ENCODE measurements at regions not wholly inside any gene's neighbourhood (a gene's known extent, or its start where the extent isn't known, plus 50 kb on each side); places are given as distances from the start of the nearest gene placed in this dataset.
"Not testable (repeated sequence)": the region's sequence is repeated elsewhere in the genome, so short reads cannot be mapped to it uniquely, and the experiment has no call there.

GRCh38 chr11:126149759-126150625, 61.5 kb downstream of the RPUSD4 start:
- DNase-seq (ENCODE audit: low read depth): no peak
- no peak overlapping the region for H3K4me3 ChIP-seq (ENCODE audit: low read length)
- TF ChIP-seq CTCF (conservative IDR thresholded peaks at IDR 0.05; ENCODE audit: low read depth, low read length): no peak

- H3K4me3 ChIP-seq (ENCODE audit: low read length): no peak overlapping the region
- DNase-seq (ENCODE audit: low read depth): no peak
- TF ChIP-seq CTCF (conservative IDR thresholded peaks at IDR 0.05; ENCODE audit: low read depth, low read length): no peak
Observed at GRCh38 chr11:126148317-126148716, 63.1 kb downstream of the RPUSD4 start.

GRCh38 chr11:126147208-126148111, 64.0 kb downstream of the RPUSD4 start:
- DNase-seq (ENCODE audit: low read depth): no peak
- TF ChIP-seq CTCF (conservative IDR thresholded peaks at IDR 0.05; ENCODE audit: low read depth, low read length): no peak
- H3K4me3 ChIP-seq (ENCODE audit: low read length): no peak overlapping the region

- no peak overlapping the region for H3K4me3 ChIP-seq (ENCODE audit: low read length)
- TF ChIP-seq CTCF (conservative IDR thresholded peaks at IDR 0.05; ENCODE audit: low read depth, low read length): no peak
- no peak for DNase-seq (ENCODE audit: low read depth)
Observed at GRCh38 chr11:126146454-126147192, 64.8 kb downstream of the RPUSD4 start.

- TF ChIP-seq CTCF (conservative IDR thresholded peaks at IDR 0.05; ENCODE audit: low read depth, low read length): no peak
Observed at GRCh38 chr11:126145954-126146353, 65.5 kb downstream of the RPUSD4 start.

GRCh38 chr11:126143491-126143890, 68.0 kb downstream of the RPUSD4 start:
- H3K4me3 ChIP-seq (ENCODE audit: low read length); DNase-seq (ENCODE audit: low read depth): not testable (repeated sequence)

More at GRCh38 chr11:126145954-126146353, 65.5 kb downstream of the RPUSD4 start:
- H3K4me3 ChIP-seq (ENCODE audit: low read length): no peak overlapping the region
- DNase-seq (ENCODE audit: low read depth): no peak

- no peak overlapping the region for H3K4me3 ChIP-seq (ENCODE audit: low read length)
- no peak for DNase-seq (ENCODE audit: low read depth)
- TF ChIP-seq CTCF (conservative IDR thresholded peaks at IDR 0.05; ENCODE audit: low read depth, low read length): no peak
Observed at GRCh38 chr11:126140926-126141280, 70.5 kb downstream of the RPUSD4 start.
